ENCODE measurements at regions not wholly inside any gene's neighbourhood (a gene's known extent, or its start where the extent isn't known, plus 50 kb on each side); places are given as distances from the start of the nearest gene placed in this dataset.

- TF ChIP-seq ZBTB4 (CRISPR knock-in tag; IDR thresholded peaks at IDR 0.05) (no peak), CHD4 (IDR thresholded peaks at IDR 0.05) (no peak), TCF12 (IDR thresholded peaks at IDR 0.05; ENCODE audit: low read depth, low read length) (no peak), ZNF384 (IDR thresholded peaks at IDR 0.05; ENCODE audit: borderline replicate concordance, low read depth, low read length) (no peak), CHD1 (IDR thresholded peaks at IDR 0.05; ENCODE audit: low read depth, low read length) (no peak), ZNF687 (IDR thresholded peaks at IDR 0.05) (no peak), BCL3 (IDR thresholded peaks at IDR 0.05; ENCODE audit: borderline replicate concordance, insufficient read depth, low read depth, low read length, poor library complexity, severe bottlenecking) (no peak), HCFC1 (IDR thresholded peaks at IDR 0.05; ENCODE audit: low read length) (no peak), HSF1 (IDR thresholded peaks at IDR 0.05; ENCODE audit: low read depth, low read length) (no peak), ZBTB33 (IDR thresholded peaks at IDR 0.05) (no peak), RFX5 (IDR thresholded peaks at IDR 0.05; ENCODE audit: low read depth, low read length) (no peak), CEBPZ (IDR thresholded peaks at IDR 0.05; ENCODE audit: low read depth, low read length) (no peak), STAT3 (IDR thresholded peaks at IDR 0.05; ENCODE audit: low read depth, low read length) (no peak)
Measured at GRCh38 chr18:61609131-61609530, 275.9 kb downstream of the CDH20 start (continued).
